ENCODE measurements at regions not wholly inside any gene's neighbourhood (a gene's known extent, or its start where the extent isn't known, plus 50 kb on each side); places are given as distances from the start of the nearest gene placed in this dataset.

DNA sequence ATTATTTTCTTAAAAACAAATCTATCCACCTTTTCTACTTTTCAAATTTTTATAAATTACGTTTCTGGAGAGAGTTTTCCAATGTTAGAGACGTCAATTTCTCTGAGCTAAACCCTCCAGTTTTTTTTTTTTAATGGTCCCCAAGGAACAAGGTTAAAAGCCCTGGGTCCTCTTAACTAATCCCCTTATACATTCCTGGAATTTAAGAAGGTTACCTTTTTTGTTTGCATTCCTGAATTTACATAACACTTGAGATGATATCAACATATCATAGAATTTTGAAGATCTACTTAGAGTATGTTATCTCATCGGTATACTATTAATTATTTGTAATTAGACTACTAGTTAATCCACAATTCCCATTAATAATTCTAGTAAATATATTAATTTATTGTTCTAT is 662.2 kb upstream of the LRFN5 start:
- no peak overlapping the region for H3K18ac ChIP-seq (ENCODE audit: low read length)
- WGBS (ENCODE audit: extremely low coverage, insufficient coverage, insufficient read length) = 100% methylated on average over 1 of the region's 3 CpGs

DNA sequence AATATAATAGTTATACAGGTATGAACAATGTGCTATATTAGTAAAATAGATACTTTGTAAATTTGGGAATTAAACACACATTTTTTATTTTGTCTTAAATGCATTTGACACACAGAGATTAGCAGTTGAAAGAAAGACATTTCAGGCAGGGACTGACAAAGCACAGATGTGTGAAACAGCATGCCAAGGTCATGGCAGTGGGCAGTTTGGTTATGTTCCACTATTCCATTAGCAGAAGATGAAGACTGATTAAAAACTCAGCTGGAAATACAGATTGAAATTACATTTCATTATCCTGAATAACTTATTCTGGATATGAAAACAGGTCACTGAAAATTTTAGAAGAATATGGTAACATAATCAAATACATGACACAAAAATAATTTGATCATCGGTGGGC is 669.8 kb upstream of the LRFN5 start:
- H3K79me2 ChIP-seq (ENCODE audit: control insufficient read depth, insufficient read depth, low read length, poor library complexity) = no peaks in the 10 kb centered on the region
- H3K14ac ChIP-seq (ENCODE audit: low read length) = no peak overlapping the region
- no peak overlapping the region for H2AK5ac ChIP-seq (ENCODE audit: low read length)
- H4K8ac ChIP-seq (ENCODE audit: low read depth, low read length) = no peak overlapping the region
- H3K79me1 ChIP-seq (ENCODE audit: low read length) = no peaks in the 10 kb centered on the region
- no peak overlapping the region for H3K4me2 ChIP-seq (ENCODE audit: low read length)
- H2BK120ac ChIP-seq (ENCODE audit: insufficient read depth, low read length, poor library complexity) = no peak overlapping the region
- H4K12ac ChIP-seq (ENCODE audit: low read depth, low read length) = no peak overlapping the region
- H3K4me1 ChIP-seq (ENCODE audit: control insufficient read depth in 1 of 2, insufficient read depth in 2 of 2, low read length in 2 of 2) = no peaks in the 10 kb centered on the region
- no peak overlapping the region for H3K27ac ChIP-seq (ENCODE audit: low read depth, low read length)
- no peak overlapping the region for H3K9ac ChIP-seq (ENCODE audit: low read length)
- H3K18ac ChIP-seq (ENCODE audit: low read length) = no peak overlapping the region
- no peak overlapping the region for H3K4ac ChIP-seq (ENCODE audit: low read depth, low read length)
- H3K27me3 ChIP-seq (ENCODE audit: insufficient read depth, low read length) = no peaks in the 10 kb centered on the region
- H3K23ac ChIP-seq (ENCODE audit: low read length) = no peak overlapping the region
- no CpG with 5 or more reads among the region's 1 CpG for WGBS (ENCODE audit: extremely low coverage, insufficient coverage, insufficient read length)
- DNase-seq = no peak
- no peaks in the 10 kb centered on the region for H3K9me3 ChIP-seq (ENCODE audit: insufficient read depth, low read depth, low read length)
- H4K91ac ChIP-seq (ENCODE audit: low read depth, low read length) = no peak overlapping the region
- no peak overlapping the region for H3K4me3 ChIP-seq (ENCODE audit: low read depth, low read length)
- no peak overlapping the region for H2BK12ac ChIP-seq (ENCODE audit: low read length)
- H2BK5ac ChIP-seq (ENCODE audit: low read depth, low read length, poor library complexity) = no peak overlapping the region
- no peaks in the 10 kb centered on the region for H3K36me3 ChIP-seq (ENCODE audit: control insufficient read depth in 1 of 2, insufficient read depth in 2 of 2, low read length in 2 of 2)
- H2AFZ ChIP-seq (ENCODE audit: insufficient read depth, low read length, poor library complexity) = no peak overlapping the region

More for the DNA sequence above, 662.2 kb upstream of the LRFN5 start:
- H4K8ac ChIP-seq (ENCODE audit: low read depth, low read length) = no peak overlapping the region
- DNase-seq = no peak
- H3K4me1 ChIP-seq (ENCODE audit: control insufficient read depth in 1 of 2, insufficient read depth in 2 of 2, low read length in 2 of 2) = no peaks in the 10 kb centered on the region
- no peak overlapping the region for H3K23ac ChIP-seq (ENCODE audit: low read length)
- no peaks in the 10 kb centered on the region for H3K79me1 ChIP-seq (ENCODE audit: low read length)
- no peak overlapping the region for H4K91ac ChIP-seq (ENCODE audit: low read depth, low read length)
- H2BK120ac ChIP-seq (ENCODE audit: insufficient read depth, low read length, poor library complexity) = no peak overlapping the region
- H2BK12ac ChIP-seq (ENCODE audit: low read length) = no peak overlapping the region
- H3K27ac ChIP-seq (ENCODE audit: low read depth, low read length) = no peak overlapping the region
- H3K4ac ChIP-seq (ENCODE audit: low read depth, low read length) = no peak overlapping the region
- H3K27me3 ChIP-seq (ENCODE audit: insufficient read depth, low read length) = no peaks in the 10 kb centered on the region
- no peak overlapping the region for H2AK5ac ChIP-seq (ENCODE audit: low read length)
- H2AFZ ChIP-seq (ENCODE audit: insufficient read depth, low read length, poor library complexity) = no peak overlapping the region
- H3K9ac ChIP-seq (ENCODE audit: low read length) = no peak overlapping the region
- H3K4me2 ChIP-seq (ENCODE audit: low read length) = no peak overlapping the region
- H2BK5ac ChIP-seq (ENCODE audit: low read depth, low read length, poor library complexity) = no peak overlapping the region
- H3K79me2 ChIP-seq (ENCODE audit: control insufficient read depth, insufficient read depth, low read length, poor library complexity) = no peaks in the 10 kb centered on the region
- H3K9me3 ChIP-seq (ENCODE audit: insufficient read depth, low read depth, low read length) = no peaks in the 10 kb centered on the region
- H3K14ac ChIP-seq (ENCODE audit: low read length) = no peak overlapping the region
- no peaks in the 10 kb centered on the region for H3K36me3 ChIP-seq (ENCODE audit: control insufficient read depth in 1 of 2, insufficient read depth in 2 of 2, low read length in 2 of 2)
- no peak overlapping the region for H3K4me3 ChIP-seq (ENCODE audit: low read depth, low read length)
- H4K12ac ChIP-seq (ENCODE audit: low read depth, low read length) = no peak overlapping the region

DNA sequence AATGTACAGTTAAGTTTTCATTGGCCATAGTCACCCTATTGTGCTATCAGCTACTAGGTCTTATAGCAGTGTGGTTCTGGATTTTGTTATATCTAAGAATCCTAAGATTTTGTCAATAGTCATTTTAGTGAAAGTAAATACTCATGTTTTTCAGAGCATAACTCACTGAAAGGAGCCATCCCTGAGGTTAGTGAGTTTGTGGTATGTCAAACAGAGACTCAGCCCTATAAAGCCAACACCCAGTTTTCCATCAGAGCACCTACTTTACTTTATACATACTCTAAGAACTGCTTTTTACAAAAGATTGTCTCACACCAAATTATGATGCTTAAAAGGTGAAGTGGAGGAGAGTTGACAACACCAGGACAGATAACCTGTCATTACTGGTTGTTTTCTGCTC is 686.3 kb upstream of the LRFN5 start:
- Histone ChIP-seq H3K27me3 (ENCODE audit: insufficient read depth, low read length) (no peaks in the 10 kb centered on the region), H4K12ac (ENCODE audit: low read depth, low read length) (no peak overlapping the region), H3K27ac (ENCODE audit: low read depth, low read length) (no peak overlapping the region), H3K9ac (ENCODE audit: low read length) (no peak overlapping the region), H3K18ac (ENCODE audit: low read length) (no peak overlapping the region), H3K9me3 (ENCODE audit: insufficient read depth, low read depth, low read length) (no peaks in the 10 kb centered on the region), H3K23ac (ENCODE audit: low read length) (no peak overlapping the region), H2BK5ac (ENCODE audit: low read depth, low read length, poor library complexity) (no peak overlapping the region), H3K36me3 (ENCODE audit: control insufficient read depth in 1 of 2, insufficient read depth in 2 of 2, low read length in 2 of 2) (no peaks in the 10 kb centered on the region), H4K8ac (ENCODE audit: low read depth, low read length) (no peak overlapping the region), H2AFZ (ENCODE audit: insufficient read depth, low read length, poor library complexity) (no peak overlapping the region), H3K4me1 (ENCODE audit: control insufficient read depth in 1 of 2, insufficient read depth in 2 of 2, low read length in 2 of 2) (no peaks in the 10 kb centered on the region), H2AK5ac (ENCODE audit: low read length) (no peak overlapping the region), H3K14ac (ENCODE audit: low read length) (no peak overlapping the region), H4K91ac (ENCODE audit: low read depth, low read length) (no peak overlapping the region), H3K4me2 (ENCODE audit: low read length) (no peak overlapping the region), H2BK120ac (ENCODE audit: insufficient read depth, low read length, poor library complexity) (no peak overlapping the region), H3K4ac (ENCODE audit: low read depth, low read length) (no peak overlapping the region), H2BK12ac (ENCODE audit: low read length) (no peak overlapping the region), H3K79me2 (ENCODE audit: control insufficient read depth, insufficient read depth, low read length, poor library complexity) (no peaks in the 10 kb centered on the region), H3K79me1 (ENCODE audit: low read length) (no peaks in the 10 kb centered on the region), H3K4me3 (ENCODE audit: low read depth, low read length) (no peak overlapping the region)
- DNase-seq = no peak

DNA sequence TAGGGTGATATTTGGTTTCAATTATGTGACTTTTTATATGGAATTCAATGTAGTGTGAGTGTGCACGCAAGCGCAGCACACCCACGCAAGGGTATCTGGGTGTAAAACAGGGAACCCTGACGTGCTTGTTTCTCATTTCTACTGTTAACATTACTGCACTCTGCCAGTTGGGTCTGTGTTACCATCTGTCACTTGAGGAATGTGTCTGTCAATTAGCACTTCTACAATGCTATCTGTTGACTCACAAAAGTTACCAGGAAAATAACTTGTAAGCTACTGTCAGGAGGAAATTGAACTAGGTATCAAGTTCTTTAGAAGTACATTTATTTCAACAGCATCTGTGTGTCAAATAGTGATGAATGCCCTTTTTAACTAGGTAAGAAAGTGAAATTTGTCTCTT is 695.5 kb upstream of the LRFN5 start:
- Histone ChIP-seq H3K9ac (ENCODE audit: low read length) (no peak overlapping the region), H2BK12ac (ENCODE audit: low read length) (no peak overlapping the region), H3K9me3 (ENCODE audit: insufficient read depth, low read depth, low read length) (no peaks in the 10 kb centered on the region), H3K18ac (ENCODE audit: low read length) (no peak overlapping the region), H2AFZ (ENCODE audit: insufficient read depth, low read length, poor library complexity) (no peak overlapping the region), H4K8ac (ENCODE audit: low read depth, low read length) (no peak overlapping the region), H4K12ac (ENCODE audit: low read depth, low read length) (no peak overlapping the region), H3K36me3 (ENCODE audit: control insufficient read depth in 1 of 2, insufficient read depth in 2 of 2, low read length in 2 of 2) (no peaks in the 10 kb centered on the region), H3K4ac (ENCODE audit: low read depth, low read length) (no peak overlapping the region), H3K4me2 (ENCODE audit: low read length) (peak overlapping the region; percentile 38), H4K91ac (ENCODE audit: low read depth, low read length) (no peak overlapping the region), H2BK5ac (ENCODE audit: low read depth, low read length, poor library complexity) (no peak overlapping the region), H3K27ac (ENCODE audit: low read depth, low read length) (no peak overlapping the region), H2BK120ac (ENCODE audit: insufficient read depth, low read length, poor library complexity) (no peak overlapping the region), H3K79me2 (ENCODE audit: control insufficient read depth, insufficient read depth, low read length, poor library complexity) (no peaks in the 10 kb centered on the region), H3K4me1 (ENCODE audit: control insufficient read depth in 1 of 2, insufficient read depth in 2 of 2, low read length in 2 of 2) (peaks cover 0 to 5% of the 10 kb centered on the region in 2 experiments), H3K23ac (ENCODE audit: low read length) (no peak overlapping the region), H3K14ac (ENCODE audit: low read length) (no peak overlapping the region), H2AK5ac (ENCODE audit: low read length) (no peak overlapping the region), H3K79me1 (ENCODE audit: low read length) (no peaks in the 10 kb centered on the region), H3K4me3 (ENCODE audit: low read depth, low read length) (no peak overlapping the region), H3K27me3 (ENCODE audit: insufficient read depth, low read length) (no peaks in the 10 kb centered on the region)
- WGBS (ENCODE audit: extremely low coverage, insufficient coverage, insufficient read length) = no CpG with 5 or more reads among the region's 4 CpGs
- DNase-seq = peak in 1 of 2 donors; percentile 59

Data from trophoblast cell (in vitro differentiated cells and primary cell).